Gastroesophageal sphincter (tissue), 4 donors: ENCODE measurements at regions not wholly inside any gene's neighbourhood (a gene's known extent, or its start where the extent isn't known, plus 50 kb on each side); places are given as distances from the start of the nearest gene placed in this dataset.

Experiments used
- ATAC-seq: fragments of 150-250 bp; one replicate; pipeline ENCODE4 v1.9.1; 2016; ENCODE audit warnings: mild to moderate bottlenecking, moderate library complexity
- H3K27ac ChIP-seq, 4 donors: fragments of 200-600 bp; sonication (generic) in 3 of 4; 1 replicate in 3 of 4; 2 replicates in 1 of 4; pipeline ENCODE4 v1.5.1; 2016 to 2019
- H3K27me3 ChIP-seq: fragments of 200-600 bp; sonication (generic); one replicate; pipeline ENCODE4 v1.5.1; 2019
- H3K36me3 ChIP-seq, 2 donors: fragments of 200-600 bp; sonication (generic); one replicate each; pipeline ENCODE4 v1.5.1; 2019; ENCODE audit warnings: control low read depth in 1 of 2
- H3K4me1 ChIP-seq, 3 donors: fragments of 200-600 bp; sonication (generic); 1 replicate in 2 of 3; 2 replicates in 1 of 3; pipeline ENCODE4 v1.5.1; 2016 to 2019; ENCODE audit warnings: control low read depth in 2 of 3
- H3K4me3 ChIP-seq, 2 donors: fragments of 200-600 bp; sonication (generic); one replicate each; pipeline ENCODE4 v1.5.1; 2019; ENCODE audit warnings: mild to moderate bottlenecking in 1 of 2, moderate library complexity in 1 of 2
- H3K9me3 ChIP-seq, 3 donors: fragments of 200-600 bp; sonication (generic); one replicate each; pipeline ENCODE4 v1.5.1; 2017 to 2019; ENCODE audit warnings: control low read depth in 2 of 3
- CTCF ChIP-seq, 4 experiments: fragments of 200-600 bp in 2 of 4; fragments of 450-650 bp in 2 of 4; sonication (generic) in 1 of 4; IDR thresholded peaks; one replicate each; pipeline ENCODE4 v1.5.1; 2017 to 2019; ENCODE audit warnings: antibody characterized with exemption in 4 of 4, mild to moderate bottlenecking in 2 of 4, moderate library complexity in 2 of 4
- EP300 ChIP-seq: sonication (generic); formaldehyde crosslinking; IDR thresholded peaks from one replicate; pipeline ENCODE4 v1.6.1; 2017; ENCODE audit warnings: antibody characterized with exemption, mild to moderate bottlenecking
- POLR2A ChIP-seq, 2 donors: fragments of 450-650 bp; IDR thresholded peaks; one replicate each; pipeline ENCODE4 v1.6.1; 2017; ENCODE audit warnings: antibody characterized with exemption in 2 of 2, mild to moderate bottlenecking in 2 of 2, moderate library complexity in 1 of 2
- POLR2AphosphoS5 ChIP-seq: sonication (generic); formaldehyde crosslinking; IDR thresholded peaks from one replicate; pipeline ENCODE4 v1.6.1; 2017; ENCODE audit warnings: antibody characterized with exemption
- WGBS, 2 donors: methylation state at CpG; one replicate each; pipeline ENCODE4 v1.1.5; 2018; ENCODE audit warnings: low coverage in 1 of 2; 5-methylcytosine and 5-hydroxymethylcytosine counted together

- Histone ChIP-seq H3K27me3 (no peaks in the 10 kb centered on the region), H3K4me1 (no peaks in the 10 kb centered on the region), H3K4me3 (no peak overlapping the region), H3K9me3 (no peaks in the 10 kb centered on the region), H3K27ac (no peak overlapping the region), H3K36me3 (no peaks in the 10 kb centered on the region)
- WGBS, 2 donors, result 70 to 84% methylated on average over 2 of the region's 2 CpGs
- no peak for TF ChIP-seq POLR2A (IDR thresholded peaks at IDR 0.05)
- no peak for TF ChIP-seq EP300
- TF ChIP-seq CTCF (IDR thresholded peaks at IDR 0.05), result no peak
- no peak for TF ChIP-seq POLR2AphosphoS5
- ATAC-seq, result peak; percentile 48
These were observed 60.2 kb downstream of the MID1IP1 start for GRCh38 chrX:38861489-38861888.

GRCh38 chrX:38862100-38862499, 60.8 kb downstream of the MID1IP1 start:
- 33 to 56% methylated on average over 1 to 2 of the region's 3 CpGs for WGBS, 2 donors
- H3K36me3 ChIP-seq, result no peaks in the 10 kb centered on the region
- no peak for TF ChIP-seq POLR2A (IDR thresholded peaks at IDR 0.05)
- no peak for TF ChIP-seq EP300
- TF ChIP-seq CTCF (IDR thresholded peaks at IDR 0.05), result no peak
- no peak for TF ChIP-seq POLR2AphosphoS5
- H3K27ac ChIP-seq, result no peak overlapping the region
- ATAC-seq, result no peak
- H3K9me3 ChIP-seq, result no peaks in the 10 kb centered on the region
- H3K4me3 ChIP-seq, result no peak overlapping the region
- H3K27me3 ChIP-seq, result no peaks in the 10 kb centered on the region
- no peaks in the 10 kb centered on the region for H3K4me1 ChIP-seq

- no peaks in the 10 kb centered on the region for H3K27me3 ChIP-seq
- no peak overlapping the region for H3K4me3 ChIP-seq
- H3K27ac ChIP-seq, result no peak overlapping the region
- H3K4me1 ChIP-seq, result no peaks in the 10 kb centered on the region
- no peaks in the 10 kb centered on the region for H3K36me3 ChIP-seq
- no peak for TF ChIP-seq EP300
- TF ChIP-seq CTCF (IDR thresholded peaks at IDR 0.05), result no peak
- no peak for TF ChIP-seq POLR2AphosphoS5
- no peak for TF ChIP-seq POLR2A (IDR thresholded peaks at IDR 0.05)
- 20% methylated on average over 1 of the region's 1 CpG; no CpG with 5 or more reads in 1 of the 2 donors for WGBS, 2 donors
- no peaks in the 10 kb centered on the region for H3K9me3 ChIP-seq
- ATAC-seq, result no peak
These were observed 62.9 kb downstream of the MID1IP1 start for GRCh38 chrX:38864165-38864564.

GRCh38 chrX:38868321-38868720, 67.1 kb downstream of the MID1IP1 start:
- H3K9me3 ChIP-seq, result no peaks in the 10 kb centered on the region
- WGBS, 2 donors, result 77 to 83% methylated on average over 1 to 4 of the region's 6 CpGs
- no peaks in the 10 kb centered on the region for H3K36me3 ChIP-seq
- H3K4me1 ChIP-seq, result no peaks in the 10 kb centered on the region
- TF ChIP-seq CTCF (IDR thresholded peaks at IDR 0.05) (no peak), EP300 (no peak), POLR2A (IDR thresholded peaks at IDR 0.05) (no peak), POLR2AphosphoS5 (no peak)
- H3K27me3 ChIP-seq, result no peaks in the 10 kb centered on the region
- ATAC-seq, result no peak
- peak overlapping the region in 1 of 4 donors; percentile 3 for H3K27ac ChIP-seq
- no peak overlapping the region for H3K4me3 ChIP-seq

GRCh38 chrX:38868941-38869401, 67.7 kb downstream of the MID1IP1 start:
- no peak for TF ChIP-seq POLR2AphosphoS5
- TF ChIP-seq EP300, result no peak
- TF ChIP-seq CTCF (IDR thresholded peaks at IDR 0.05), result no peak
- TF ChIP-seq POLR2A (IDR thresholded peaks at IDR 0.05), result no peak
- H3K36me3 ChIP-seq, result no peaks in the 10 kb centered on the region
- H3K4me1 ChIP-seq, result no peaks in the 10 kb centered on the region
- peak; percentile 75 for ATAC-seq
- peak overlapping the region in 1 of 4 donors; percentile 3 for H3K27ac ChIP-seq
- H3K4me3 ChIP-seq, result no peak overlapping the region
- whole genome bisulfite sequencing, 2 donors, result 20 to 38% methylated on average over 1 to 2 of the region's 3 CpGs
- no peaks in the 10 kb centered on the region for H3K27me3 ChIP-seq
- no peaks in the 10 kb centered on the region for H3K9me3 ChIP-seq
